IMR-90 (cell line): ENCODE measurements at regions not wholly inside any gene's neighbourhood (a gene's known extent, or its start where the extent isn't known, plus 50 kb on each side); places are given as distances from the start of the nearest gene placed in this dataset.

ENCODE experiments used
- ATAC-seq: fragments of 200-7000 bp; cut with Tn5 transposase; 2 replicates; pipeline ENCODE4 v1.9.1; 2020; ENCODE audit warnings: low read depth, mild to moderate bottlenecking, moderate library complexity
- BruUV-seq: library from RNA; stranded (reverse); fragments of 400-500 nt; replicated peaks from 2 replicates; lab custom pipeline; 2021; lab: Mats Ljungman, UMichigan
- CTCF ChIA-PET: fragments of 300-600 bp; formaldehyde crosslinking; extraction: SDS; loops from one replicate; lab custom pipeline; 2021; ENCODE audit warnings: antibody characterized with exemption; lab: Yijun Ruan, JAX
- POLR2A ChIA-PET: fragments of 300-600 bp; sonication (Branson Sonifier 250); formaldehyde crosslinking; loops from one replicate; lab custom pipeline; 2022; ENCODE audit warnings: antibody characterized with exemption; ENCODE audit not compliant: unreplicated experiment; lab: Charles Lee
- DNase-seq: peaks from one replicate; pipeline ENCODE4 v3.0.0; 2013
- H2AFZ ChIP-seq: replicated peaks from 2 replicates; pipeline ENCODE3; 2013; ENCODE audit warnings: low read length, mild to moderate bottlenecking; ENCODE audit not compliant: poor library complexity
- H2AK5ac ChIP-seq: 2 replicates; pipeline ENCODE4 v1.6.1; 2013; ENCODE audit warnings: low read depth, low read length, inconsistent platforms
- H2AK9ac ChIP-seq: replicated peaks from 2 replicates; pipeline ENCODE3; 2013; ENCODE audit warnings: mild to moderate bottlenecking, low read depth, low read length, moderate library complexity; ENCODE audit not compliant: poor library complexity
- H2BK120ac ChIP-seq: 2 replicates; pipeline ENCODE4 v1.6.1; 2013; ENCODE audit warnings: low read depth, low read length, inconsistent platforms
- H2BK15ac ChIP-seq: 3 replicates; pipeline ENCODE4 v1.6.1; 2013; ENCODE audit warnings: low read depth, low read length, inconsistent platforms
- H2BK20ac ChIP-seq: 2 replicates; pipeline ENCODE4 v1.6.1; 2013; ENCODE audit warnings: low read depth, mild to moderate bottlenecking, inconsistent platforms, low read length, moderate library complexity
- H2BK5ac ChIP-seq: 2 replicates; pipeline ENCODE4 v1.6.1; 2013; ENCODE audit warnings: mild to moderate bottlenecking, low read depth, low read length, inconsistent platforms; ENCODE audit not compliant: poor library complexity, severe bottlenecking
- H3K14ac ChIP-seq: replicated peaks from 2 replicates; pipeline ENCODE4 v1.6.1; 2013; ENCODE audit warnings: low read depth, low read length, inconsistent platforms
- H3K18ac ChIP-seq: 2 replicates; pipeline ENCODE4 v1.6.1; 2013; ENCODE audit warnings: low read depth, low read length, control low read depth
- H3K23ac ChIP-seq: 2 replicates; pipeline ENCODE4 v1.6.1; 2013; ENCODE audit warnings: low read depth, low read length, inconsistent platforms
- H3K27ac ChIP-seq: 2 replicates; pipeline ENCODE4 v1.5.1; 2013; ENCODE audit warnings: mild to moderate bottlenecking, control low read depth, low read length; ENCODE audit not compliant: insufficient read depth
- H3K27me3 ChIP-seq: 2 replicates; pipeline ENCODE4 v1.6.1; 2013; ENCODE audit warnings: low read length; ENCODE audit not compliant: control insufficient read depth, insufficient read depth
- H3K36me3 ChIP-seq: 2 replicates; pipeline ENCODE4 v1.6.1; 2013; ENCODE audit warnings: low read length, mixed read lengths; ENCODE audit not compliant: control insufficient read depth, insufficient read depth
- H3K4ac ChIP-seq: 2 replicates; pipeline ENCODE4 v1.6.1; 2013; ENCODE audit warnings: low read depth, low read length, inconsistent platforms
- H3K4me1 ChIP-seq: 2 replicates; pipeline ENCODE4 v1.6.1; 2013; ENCODE audit warnings: low read length, mixed read lengths; ENCODE audit not compliant: control insufficient read depth, insufficient read depth
- H3K4me2 ChIP-seq: 2 replicates; pipeline ENCODE4 v1.6.1; 2013; ENCODE audit warnings: low read depth, mild to moderate bottlenecking, control low read depth, low read length, moderate library complexity
- H3K4me3 ChIP-seq: 2 replicates; pipeline ENCODE4 v1.5.1; 2013; ENCODE audit warnings: low read depth, mild to moderate bottlenecking, control low read depth, low read length, moderate library complexity; ENCODE audit not compliant: insufficient read depth
- H3K56ac ChIP-seq: 2 replicates; pipeline ENCODE4 v1.6.1; 2013; ENCODE audit warnings: low read length, inconsistent platforms; ENCODE audit not compliant: insufficient read depth; ENCODE audit errors: extremely low read depth
- H3K79me1 ChIP-seq, 2 experiments: 2 replicates each; pipeline ENCODE4 v1.6.1; 2013; ENCODE audit warnings: low read length in 2 of 2, inconsistent platforms in 1 of 2, low read depth in 1 of 2
- H3K9ac ChIP-seq: 2 replicates; pipeline ENCODE4 v1.6.1; 2013; ENCODE audit warnings: low read depth, low read length, control low read depth
- H3K9me1 ChIP-seq: 2 replicates; pipeline ENCODE4 v1.6.1; 2013; ENCODE audit warnings: low read length, inconsistent platforms; ENCODE audit not compliant: insufficient read depth
- H3K9me3 ChIP-seq: 2 replicates; pipeline ENCODE4 v1.6.1; 2013; ENCODE audit warnings: low read length; ENCODE audit not compliant: control insufficient read depth, insufficient read depth
- H4K20me1 ChIP-seq: 2 replicates; pipeline ENCODE4 v1.6.1; 2013; ENCODE audit warnings: low read length, inconsistent platforms; ENCODE audit not compliant: insufficient read depth
- H4K5ac ChIP-seq: 2 replicates; pipeline ENCODE4 v1.6.1; 2013; ENCODE audit warnings: mild to moderate bottlenecking, low read depth, low read length, control low read depth
- H4K8ac ChIP-seq, 2 experiments: 2 replicates each; pipeline ENCODE4 v1.6.1; 2013; ENCODE audit warnings: low read depth in 2 of 2, low read length in 2 of 2, control low read depth in 1 of 2, inconsistent platforms in 1 of 2
- H4K91ac ChIP-seq: 2 replicates; pipeline ENCODE4 v1.6.1; 2013; ENCODE audit warnings: low read depth, low read length, inconsistent platforms; ENCODE audit not compliant: insufficient read depth
- MAFK ChIP-seq: IDR thresholded peaks from 2 replicates; pipeline ENCODE4 v1.6.1; 2012; ENCODE audit warnings: low read depth, low read length, improper control_type of control experiment
- RCOR1 ChIP-seq: IDR thresholded peaks from 2 replicates; pipeline ENCODE4 v1.6.1; 2012; ENCODE audit warnings: mild to moderate bottlenecking, low read length, improper control_type of control experiment; ENCODE audit not compliant: insufficient replicate concordance
- WGBS, 2 experiments: methylation state at CpG; one replicate each; pipeline versions ENCODE4 v1.1.5 to v1.1.7; 2013; ENCODE audit warnings: missing lambda C conversion rate in 2 of 2; ENCODE audit not compliant: insufficient read length in 1 of 2; ENCODE audit errors: extremely low coverage in 2 of 2; 5-methylcytosine and 5-hydroxymethylcytosine counted together
- dilution Hi-C: fragments of 300-500 bp; cut with HindIII; formaldehyde crosslinking; loops from one replicate; pipeline ENCODE4 v1.14.3; 2018; ENCODE audit warnings: low sequenced_read_pairs; ENCODE audit not compliant: unreplicated experiment
- in situ Hi-C: fragments of 300-500 bp; cut with MboI; formaldehyde crosslinking; loops from 3 replicates; pipeline ENCODE4 v1.14.3; 2019; ENCODE audit warnings: low sequenced_read_pairs, inconsistent platforms, mixed read lengths
- intact Hi-C: fragments of 100-400 bp; cut with micrococcal nuclease; formaldehyde crosslinking; loops from 2 replicates; pipeline ENCODE4 v1.10.0; 2022

DNA sequence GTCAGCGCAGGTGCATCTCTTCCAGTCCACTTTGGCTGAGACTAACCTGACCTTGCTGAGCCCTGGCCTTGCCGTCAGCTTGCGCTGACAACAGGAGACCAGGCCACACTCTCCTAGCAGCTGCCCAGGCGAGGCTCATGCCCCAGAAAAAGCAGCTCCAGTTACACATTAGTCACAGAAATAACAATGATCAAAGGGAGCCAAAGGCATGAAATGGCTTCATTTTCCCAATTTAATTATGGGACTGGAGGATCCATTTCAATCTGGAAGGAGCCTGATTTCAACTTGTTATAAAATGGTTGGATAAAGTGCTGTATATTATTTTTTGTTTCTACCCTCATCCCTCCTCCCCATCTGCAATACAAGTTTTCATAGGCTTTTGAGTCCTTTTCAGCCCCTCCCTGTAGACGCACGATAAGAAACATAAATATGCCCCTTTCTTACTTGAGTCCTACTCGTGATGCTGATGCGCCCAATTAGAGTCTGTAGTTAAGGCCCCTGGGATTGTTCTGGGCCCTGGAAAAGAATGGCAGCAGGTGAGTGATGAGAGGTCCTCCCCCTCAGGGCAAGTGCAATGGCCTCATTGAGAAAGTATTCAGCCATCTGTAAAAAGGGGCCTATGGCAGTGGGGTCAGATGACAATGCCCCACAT is 376.0 kb downstream of the C12orf75 start:
- ATAC-seq (peak; percentile 68), DNase-seq (peak; percentile 70)
- no peak overlapping the region for H3K4me3 ChIP-seq
- in situ Hi-C loops, result loop anchor here (5.0 kb wide), 1 partner anchor 426 kb away; no protein-coding TSS in a partner anchor
- peak overlapping the region; percentile 11 for H2AK9ac ChIP-seq
- intact Hi-C loops, result loop anchor here (10.0 kb wide), 1 partner anchor 288 kb away; no protein-coding TSS in a partner anchor
- no peak overlapping the region for H3K23ac ChIP-seq
- H4K5ac ChIP-seq, result no peak overlapping the region
- TF ChIP-seq RCOR1 (peak; percentile 25), MAFK (no peak)
- no peak overlapping the region for H3K18ac ChIP-seq
- no peak overlapping the region; the same call in 2 of the 3 replicates for H2BK15ac ChIP-seq
- WGBS, 2 experiments, result 64% methylated on average over 3 of the region's 8 CpGs; no CpG with 5 or more reads in 1 of the 2 experiments
- no peak overlapping the region for H3K4me2 ChIP-seq
- no peak overlapping the region for H3K4ac ChIP-seq
- H3K27ac ChIP-seq, result no peak overlapping the region
- peaks cover 7% of the 10 kb centered on the region for H3K27me3 ChIP-seq
- no peak overlapping the region for H4K8ac ChIP-seq
- H3K14ac ChIP-seq, result no peak overlapping the region
- no peak overlapping the region for H2AK5ac ChIP-seq
- dilution Hi-C loops, result no loop called here
- H2BK20ac ChIP-seq, result no peak overlapping the region
- CTCF ChIA-PET, result interaction anchor here (0.7 to 1.2 kb wide), 4 partner anchors 14 to 429 kb away, joined by 3 to 7 read pairs (median 4); no protein-coding TSS in a partner anchor
- H3K79me1 ChIP-seq, result no peaks in the 10 kb centered on the region
- no peak overlapping the region for H2BK5ac ChIP-seq
- H3K56ac ChIP-seq, result no peak overlapping the region
- no peak overlapping the region for H4K91ac ChIP-seq
- no peaks in the 10 kb centered on the region for H3K9me3 ChIP-seq
- no TSS peak for BruUV-seq
- H3K9ac ChIP-seq, result no peak overlapping the region
- peaks cover 5% of the 10 kb centered on the region; the same call in 1 of the 2 replicates for H3K4me1 ChIP-seq
- no peaks in the 10 kb centered on the region for H3K36me3 ChIP-seq
- POLR2A ChIA-PET, result no interaction called here
- no peak overlapping the region for H2BK120ac ChIP-seq
- no peaks in the 10 kb centered on the region; the same call in 1 of the 2 replicates for H4K20me1 ChIP-seq
- H2AFZ ChIP-seq, result no peak overlapping the region
- peaks cover 10% of the 10 kb centered on the region for H3K9me1 ChIP-seq
